Brain microvascular endothelial cell (primary cell): ENCODE measurements at regions not wholly inside any gene's neighbourhood (a gene's known extent, or its start where the extent isn't known, plus 50 kb on each side); places are given as distances from the start of the nearest gene placed in this dataset.

Experiments used
- DNase-seq: peaks from one replicate; pipeline ENCODE4 v3.0.0-alpha.2; 2020
- H3K27ac ChIP-seq: fragments of 250-450 bp; sonication (Bioruptor Pico); 2 replicates; pipeline ENCODE4 v1.5.1; 2020; ENCODE audit warnings: mild to moderate bottlenecking, moderate library complexity
- H3K27me3 ChIP-seq: fragments of 250-450 bp; sonication (Bioruptor Pico); replicated peaks from 2 replicates; pipeline ENCODE4 v1.5.1; 2020; ENCODE audit warnings: mild to moderate bottlenecking
- H3K36me3 ChIP-seq: fragments of 250-450 bp; sonication (Bioruptor Pico); replicated peaks from 2 replicates; pipeline ENCODE4 v1.5.1; 2020; ENCODE audit warnings: mild to moderate bottlenecking
- H3K4me3 ChIP-seq: 2 replicates; pipeline ENCODE4 v1.5.1; 2011; ENCODE audit warnings: low read depth, mild to moderate bottlenecking, control low read depth, low read length, moderate library complexity
- CTCF ChIP-seq: IDR thresholded peaks from 2 replicates; pipeline ENCODE4 v1.5.1; 2011; ENCODE audit warnings: low read depth, mild to moderate bottlenecking, moderate library complexity, low read length, control low read depth, inconsistent platforms; ENCODE audit errors: missing control alignments
- in situ Hi-C: cut with HindIII; loops from 2 replicates; pipeline ENCODE4 v1.10.0; 2017; ENCODE audit warnings: low sequenced_read_pairs, low pct_ligation_motif_present

DNA sequence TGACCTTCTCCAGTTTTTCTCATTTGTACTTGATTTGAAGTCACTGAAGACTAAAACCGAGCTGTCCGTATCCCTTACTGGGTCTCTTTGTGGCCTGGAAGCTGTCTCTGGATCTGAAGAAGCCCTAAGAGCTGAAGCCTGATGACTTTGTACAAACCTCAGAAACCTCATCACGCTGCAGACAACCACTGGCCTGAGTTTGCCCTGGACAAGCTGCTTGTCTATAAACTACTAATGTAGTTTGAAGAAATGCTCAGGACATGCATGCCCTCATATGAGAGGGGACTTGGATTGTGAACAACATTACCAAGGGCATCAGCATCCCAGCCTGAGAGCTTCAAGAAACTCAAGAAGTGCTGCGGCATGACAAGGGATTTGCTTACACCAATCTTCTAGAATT is 79.3 kb upstream of the CBLN2 start:
- in situ Hi-C loops: no loop called here
- Histone ChIP-seq H3K27ac (no peak overlapping the region), H3K27me3 (no peaks in the 10 kb centered on the region), H3K4me3 (no peak overlapping the region), H3K36me3 (no peaks in the 10 kb centered on the region)
- no peak for TF ChIP-seq CTCF
- no peak for DNase-seq

GRCh38 chr18:72613534-72613930 is 69.4 kb upstream of the CBLN2 start:
- no peak overlapping the region for H3K4me3 ChIP-seq
- no peaks in the 10 kb centered on the region for H3K36me3 ChIP-seq
- no peaks in the 10 kb centered on the region for H3K27me3 ChIP-seq
- TF ChIP-seq CTCF: no peak
- H3K27ac ChIP-seq: no peak overlapping the region
- in situ Hi-C loops: no loop called here
- DNase-seq: no peak

GRCh38 chr18:72612894-72613533 is 68.9 kb upstream of the CBLN2 start:
- in situ Hi-C loops: no loop called here
- no peak for DNase-seq
- Histone ChIP-seq H3K36me3 (no peaks in the 10 kb centered on the region), H3K27ac (no peak overlapping the region), H3K4me3 (no peak overlapping the region), H3K27me3 (no peaks in the 10 kb centered on the region)
- no peak for TF ChIP-seq CTCF

- TF ChIP-seq CTCF: no peak
- Histone ChIP-seq H3K27me3 (no peaks in the 10 kb centered on the region), H3K36me3 (no peaks in the 10 kb centered on the region), H3K27ac (no peak overlapping the region), H3K4me3 (no peak overlapping the region)
- no peak for DNase-seq
- in situ Hi-C loops: no loop called here
Observed at GRCh38 chr18:72605376-72605775, 61.2 kb upstream of the CBLN2 start.

- no peak for DNase-seq
- no peak for TF ChIP-seq CTCF
- H3K27me3 ChIP-seq: no peaks in the 10 kb centered on the region
- no peak overlapping the region for H3K27ac ChIP-seq
- in situ Hi-C loops: no loop called here
- no peaks in the 10 kb centered on the region for H3K36me3 ChIP-seq
- no peak overlapping the region for H3K4me3 ChIP-seq
Observed at GRCh38 chr18:72601944-72602343, 57.8 kb upstream of the CBLN2 start.

GRCh38 chr18:72601481-72601880 is 57.3 kb upstream of the CBLN2 start:
- no peak for DNase-seq

More at GRCh38 chr18:72601481-72601880, 57.3 kb upstream of the CBLN2 start:
- Histone ChIP-seq H3K27me3 (no peaks in the 10 kb centered on the region), H3K4me3 (no peak overlapping the region), H3K36me3 (no peaks in the 10 kb centered on the region), H3K27ac (no peak overlapping the region)
- in situ Hi-C loops: no loop called here
- TF ChIP-seq CTCF: no peak
